HepG2 (cell line): ENCODE measurements at regions not wholly inside any gene's neighbourhood (a gene's known extent, or its start where the extent isn't known, plus 50 kb on each side); places are given as distances from the start of the nearest gene placed in this dataset.

Source experiments
- ATAC-seq: fragments of 200-7000 bp; cut with Tn5 transposase; 3 replicates; pipeline ENCODE4 v1.9.1; 2020; ENCODE audit warnings: mild to moderate bottlenecking, moderate library complexity
- BruUV-seq: library from RNA; stranded (reverse); fragments of 400-500 nt; replicated peaks from 2 replicates; lab custom pipeline; 2021; lab: Mats Ljungman, UMichigan
- CTCF ChIA-PET: fragments of 300-600 bp; formaldehyde crosslinking; extraction: SDS; loops from one replicate; lab custom pipeline; 2021; ENCODE audit warnings: low total read pairs, inconsistent platforms, low intra/inter-chr PET ratio; lab: Yijun Ruan, JAX
- POLR2A ChIA-PET: fragments of 350-600 bp; sonication (Branson Sonifier 250); formaldehyde crosslinking; loops from one replicate; lab custom pipeline; 2020; ENCODE audit warnings: antibody characterized with exemption, inconsistent platforms; lab: Yijun Ruan, JAX
- DNase-seq: peaks from one replicate; pipeline ENCODE4 v3.0.0-alpha.2; 2015; ENCODE audit warnings: low spot score
- FAIRE-seq: peaks from 3 replicates; lab custom pipeline; 2011; peaks lifted over from hg19 to GRCh38; lab: Jason Lieb, UNC
- H2AFZ ChIP-seq: one replicate; pipeline ENCODE4 v1.6.1; 2011; ENCODE audit warnings: low read length, inconsistent platforms
- H3K27ac ChIP-seq: fragments of 300-600 bp; 3 replicates; pipeline ENCODE4 v1.8.0; 2011; ENCODE audit warnings: mixed run types, mild to moderate bottlenecking, mixed read lengths, low read length, inconsistent platforms; ENCODE audit not compliant: insufficient read depth; ENCODE audit errors: extremely low read length
- H3K27me3 ChIP-seq, 2 experiments: fragments of 200-600 bp in 1 of 2; 2 replicates in 1 of 2; 3 replicates in 1 of 2; pipeline versions ENCODE4 v1.6.0 to v1.8.0; 2011; ENCODE audit warnings: low read length in 2 of 2, mild to moderate bottlenecking in 2 of 2, moderate library complexity in 2 of 2, inconsistent platforms in 1 of 2; ENCODE audit not compliant: insufficient read depth in 2 of 2, control insufficient read depth in 1 of 2
- H3K36me3 ChIP-seq, 2 experiments: fragments of 200-600 bp in 1 of 2; replicated peaks in 1 of 2; 2 replicates in 1 of 2; 3 replicates in 1 of 2; pipeline versions ENCODE4 v1.5.1 to v1.8.0; 2011; ENCODE audit warnings: low read length in 2 of 2, inconsistent platforms in 1 of 2; ENCODE audit not compliant: insufficient read depth in 2 of 2, control insufficient read depth in 1 of 2
- H3K4me1 ChIP-seq: 2 replicates; pipeline ENCODE4 v1.5.1; 2012; ENCODE audit warnings: low read length, inconsistent platforms; ENCODE audit not compliant: insufficient read depth
- H3K4me2 ChIP-seq: 2 replicates; pipeline ENCODE4 v1.6.0; 2011; ENCODE audit warnings: low read depth, low read length, inconsistent platforms
- H3K4me3 ChIP-seq, 3 experiments: fragments of 200-600 bp in 1 of 3; sonication (generic), shearing (Covaris generic) in 1 of 3; replicated peaks in 1 of 3; 2 replicates each; pipeline ENCODE4 v1.5.1; 2011 to 2016; ENCODE audit warnings: low read length in 3 of 3, inconsistent platforms in 2 of 3, low read depth in 2 of 3, mild to moderate bottlenecking in 2 of 3, control low read depth in 1 of 3, mixed read lengths in 1 of 3; ENCODE audit not compliant: insufficient read depth in 1 of 3
- H3K79me2 ChIP-seq: one replicate; pipeline ENCODE4 v1.6.1; 2011; ENCODE audit warnings: low read length, inconsistent platforms; ENCODE audit not compliant: insufficient read depth
- H3K9ac ChIP-seq: 2 replicates; pipeline ENCODE4 v1.6.0; 2011; ENCODE audit warnings: mild to moderate bottlenecking, low read depth, low read length, inconsistent platforms; ENCODE audit not compliant: insufficient read depth
- H3K9me3 ChIP-seq: 2 replicates; pipeline ENCODE4 v1.5.1; 2012; ENCODE audit warnings: mild to moderate bottlenecking, low read length
- H4K20me1 ChIP-seq: 2 replicates; pipeline ENCODE4 v1.6.0; 2011; ENCODE audit warnings: inconsistent platforms, mild to moderate bottlenecking, low read length, moderate library complexity; ENCODE audit not compliant: insufficient read depth
- BHLHE40 ChIP-seq: IDR thresholded peaks from 2 replicates; pipeline ENCODE4 v1.6.1; 2011; ENCODE audit warnings: low read length, improper control_type of control experiment
- GATAD2A ChIP-seq: IDR thresholded peaks from 2 replicates; pipeline ENCODE4 v1.6.1; 2016
- IKZF1 ChIP-seq: fragments of 450-650 bp; IDR thresholded peaks from 2 replicates; pipeline ENCODE4 v1.7.1; 2016
- MED8 ChIP-seq: sonication (generic); formaldehyde crosslinking; IDR thresholded peaks from 2 replicates; pipeline ENCODE4 v1.8.1; 2023; ENCODE audit warnings: mild to moderate bottlenecking, missing genetic modification reagents; ENCODE audit not compliant: insufficient replicate concordance
- NONO ChIP-seq, 2 experiments: fragments of 450-650 bp in 1 of 2; sonication (generic) in 1 of 2; formaldehyde crosslinking in 1 of 2; IDR thresholded peaks in 1 of 2; conservative IDR thresholded peaks in 1 of 2; 2 replicates each; pipeline versions ENCODE4 v1.6.1 to v1.8.0; 2017 to 2022; ENCODE audit warnings: mild to moderate bottlenecking in 1 of 2, missing genetic modification reagents in 1 of 2, moderate library complexity in 1 of 2
- NR2C2 ChIP-seq: sonication (generic); formaldehyde crosslinking; IDR thresholded peaks from 2 replicates; pipeline ENCODE4 v1.4.0; 2020; ENCODE audit warnings: missing genetic modification reagents, mild to moderate bottlenecking, moderate library complexity, borderline replicate concordance
- RBM39 ChIP-seq: fragments of 200-400 bp; formaldehyde crosslinking; IDR thresholded peaks from one replicate; pipeline ENCODE4 v1.6.1; 2018; ENCODE audit warnings: antibody characterized with exemption, mild to moderate bottlenecking, low read depth, low read length; ENCODE audit not compliant: poor library complexity, severe bottlenecking
- RERE ChIP-seq: IDR thresholded peaks from 2 replicates; pipeline ENCODE4 v1.6.1; 2016; ENCODE audit warnings: low read depth, missing genetic modification reagents, missing compliant biosample characterization
- SUZ12 ChIP-seq: fragments of 150-350 bp; IDR thresholded peaks from 2 replicates; pipeline ENCODE4 v1.6.1; 2014; ENCODE audit warnings: low read depth, low read length
- TBL1XR1 ChIP-seq: fragments of 150-350 bp; IDR thresholded peaks from 2 replicates; pipeline ENCODE4 v1.6.1; 2014; ENCODE audit warnings: borderline replicate concordance, low read length; ENCODE audit not compliant: partially characterized antibody
- XRCC5 ChIP-seq: fragments of 200-400 bp; formaldehyde crosslinking; optimal IDR thresholded peaks from 2 replicates; pipeline ENCODE3; 2017; ENCODE audit warnings: mild to moderate bottlenecking, low read length
- YY1 ChIP-seq: IDR thresholded peaks from 2 replicates; pipeline ENCODE4 v1.6.1; 2011; ENCODE audit warnings: low read length, low read depth, moderate library complexity, mild to moderate bottlenecking; ENCODE audit not compliant: insufficient read depth, insufficient replicate concordance
- ZBTB2 ChIP-seq: sonication (generic); formaldehyde crosslinking; IDR thresholded peaks from 2 replicates; pipeline ENCODE4 v1.8.0; 2022; ENCODE audit warnings: low read depth, missing genetic modification reagents
- ZNF547 ChIP-seq: sonication (generic); formaldehyde crosslinking; IDR thresholded peaks from 2 replicates; pipeline ENCODE4 v1.5.1; 2020; ENCODE audit warnings: mild to moderate bottlenecking, missing genetic modification reagents
- ZNF839 ChIP-seq: sonication (generic); formaldehyde crosslinking; IDR thresholded peaks from 2 replicates; pipeline ENCODE4 v1.4.0; 2020; ENCODE audit warnings: missing genetic modification reagents, mild to moderate bottlenecking, borderline replicate concordance
- ZSCAN20 ChIP-seq: sonication (generic); formaldehyde crosslinking; IDR thresholded peaks from 2 replicates; pipeline ENCODE4 v1.4.0; 2020; ENCODE audit warnings: missing genetic modification reagents, mild to moderate bottlenecking, borderline replicate concordance
- WGBS: methylation state at CpG from one replicate; pipeline ENCODE4 v1.1.6; 2017; ENCODE audit warnings: low lambda C conversion rate; 5-methylcytosine and 5-hydroxymethylcytosine counted together
- in situ Hi-C: cut with HindIII; loops from 2 replicates; pipeline ENCODE4 v1.10.0; 2017; ENCODE audit warnings: low pct_unique_long_range_greater_than_20kb; ENCODE audit not compliant: extremely low pct_ligation_motif_present
- intact Hi-C: fragments of 100-400 bp; cut with micrococcal nuclease; formaldehyde crosslinking; loops from one replicate; pipeline ENCODE4 v1.10.0; 2022; ENCODE audit not compliant: unreplicated experiment
- TF ChIP-seq, protein P1 (sequence below): sonication (generic); formaldehyde crosslinking; IDR thresholded peaks from 2 replicates; pipeline ENCODE4 v1.4.0; 2020; ENCODE audit warnings: missing genetic modification reagents

DNA sequence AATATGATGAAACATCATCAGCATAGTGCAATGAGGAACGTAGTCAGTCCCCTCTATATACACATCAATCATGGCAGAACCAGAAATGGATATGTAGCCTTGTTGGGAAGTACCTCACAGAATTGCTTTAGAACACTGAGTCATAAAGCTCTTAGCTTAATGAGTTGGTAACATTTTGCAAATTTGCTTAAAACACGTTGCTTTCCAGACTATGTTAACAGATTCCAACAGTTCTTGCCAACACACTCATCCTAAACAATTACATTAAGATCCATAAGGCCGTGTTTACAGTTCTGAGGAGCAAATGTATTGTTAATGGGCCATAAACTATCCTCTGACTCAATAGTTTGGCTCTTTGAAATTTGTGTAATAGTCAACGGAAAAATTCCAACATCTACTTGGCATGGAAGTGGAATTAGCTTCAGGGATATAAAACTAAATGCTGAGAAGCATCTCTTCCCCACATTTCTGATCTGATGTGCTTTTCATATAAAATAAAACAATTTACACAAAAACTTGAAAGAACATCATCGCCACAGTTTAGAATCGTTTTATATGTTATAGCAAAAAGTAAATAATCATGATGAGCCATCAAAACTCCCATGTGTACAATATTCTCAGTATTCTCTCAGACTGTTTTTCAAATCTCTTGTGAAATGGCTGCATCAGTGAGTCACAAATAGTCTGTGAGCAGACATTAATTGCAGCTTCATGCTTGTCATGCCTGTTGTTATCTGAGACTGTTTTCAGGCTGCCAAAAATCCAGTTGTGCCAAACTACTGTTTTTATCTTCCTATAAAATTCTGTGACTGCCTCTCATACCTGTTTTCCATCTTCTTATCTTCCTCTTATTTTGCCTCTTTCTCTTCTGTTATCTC lies 291.9 kb downstream of the COX7C start:
- Histone ChIP-seq H3K27me3 (no peaks in the 10 kb centered on the region), H3K9ac (no peak overlapping the region), H3K36me3 (no peaks in the 10 kb centered on the region), H3K4me2 (no peak overlapping the region), H3K27ac (no peak overlapping the region), H3K9me3 (no peaks in the 10 kb centered on the region), H2AFZ (no peak overlapping the region), H3K4me1 (no peaks in the 10 kb centered on the region), H4K20me1 (no peaks in the 10 kb centered on the region), H3K4me3 (no peak overlapping the region), H3K79me2 (no peaks in the 10 kb centered on the region)
- ChIA-PET CTCF (no interaction called here), POLR2A (no interaction called here)
- ATAC-seq = no peak
- in situ Hi-C loops (no loop called here), intact Hi-C loops (no loop called here)
- FAIRE-seq = no peak
- no peak for DNase-seq
- no TSS peak for BruUV-seq
- WGBS = under 1% methylated on average over 6 of the region's 6 CpGs
- no peak for TF ChIP-seq YY1
- no peak for TF ChIP-seq XRCC5
- no peak for TF ChIP-seq TBL1XR1
- no peak for TF ChIP-seq MED8
- TF ChIP-seq BHLHE40 = no peak
- no peak for TF ChIP-seq ZNF547 (CRISPR knock-in tag)
- no peak for TF ChIP-seq RBM39
- TF ChIP-seq GATAD2A (CRISPR knock-in tag) = no peak
- TF ChIP-seq NONO (IDR thresholded peaks at IDR 0.05) = no peak
- TF ChIP-seq NONO (CRISPR knock-in tag; conservative IDR thresholded peaks at IDR 0.05) = no peak
- no peak for TF ChIP-seq ZBTB2 (CRISPR knock-in tag)
- TF ChIP-seq, protein P1, sequence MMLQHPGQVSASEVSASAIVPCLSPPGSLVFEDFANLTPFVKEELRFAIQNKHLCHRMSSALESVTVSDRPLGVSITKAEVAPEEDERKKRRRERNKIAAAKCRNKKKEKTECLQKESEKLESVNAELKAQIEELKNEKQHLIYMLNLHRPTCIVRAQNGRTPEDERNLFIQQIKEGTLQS (CRISPR knock-in tag) = no peak
- TF ChIP-seq SUZ12 = no peak
- TF ChIP-seq RERE (CRISPR knock-in tag) = no peak
- TF ChIP-seq IKZF1 = no peak
- TF ChIP-seq ZSCAN20 = no peak
- no peak for TF ChIP-seq NR2C2
- TF ChIP-seq ZNF839 (CRISPR knock-in tag) = no peak
